HepG2 (cell line): ENCODE measurements at regions not wholly inside any gene's neighbourhood (a gene's known extent, or its start where the extent isn't known, plus 50 kb on each side); places are given as distances from the start of the nearest gene placed in this dataset.

Experiments
- ATAC-seq: fragments of 200-7000 bp; cut with Tn5 transposase; 3 replicates; pipeline ENCODE4 v1.9.1; 2020; ENCODE audit warnings: mild to moderate bottlenecking, moderate library complexity
- BruUV-seq: library from RNA; stranded (reverse); fragments of 400-500 nt; replicated peaks from 2 replicates; lab custom pipeline; 2021; lab: Mats Ljungman, UMichigan
- CTCF ChIA-PET: fragments of 300-600 bp; formaldehyde crosslinking; extraction: SDS; loops from one replicate; lab custom pipeline; 2021; ENCODE audit warnings: low total read pairs, inconsistent platforms, low intra/inter-chr PET ratio; lab: Yijun Ruan, JAX
- POLR2A ChIA-PET: fragments of 350-600 bp; sonication (Branson Sonifier 250); formaldehyde crosslinking; loops from one replicate; lab custom pipeline; 2020; ENCODE audit warnings: antibody characterized with exemption, inconsistent platforms; lab: Yijun Ruan, JAX
- DNase-seq: peaks from one replicate; pipeline ENCODE4 v3.0.0-alpha.2; 2015; ENCODE audit warnings: low spot score
- FAIRE-seq: peaks from 3 replicates; lab custom pipeline; 2011; peaks lifted over from hg19 to GRCh38; lab: Jason Lieb, UNC
- H2AFZ ChIP-seq: one replicate; pipeline ENCODE4 v1.6.1; 2011; ENCODE audit warnings: low read length, inconsistent platforms
- H3K27ac ChIP-seq: fragments of 300-600 bp; 3 replicates; pipeline ENCODE4 v1.8.0; 2011; ENCODE audit warnings: mixed run types, mild to moderate bottlenecking, mixed read lengths, low read length, inconsistent platforms; ENCODE audit not compliant: insufficient read depth; ENCODE audit errors: extremely low read length
- H3K27me3 ChIP-seq, 2 experiments: fragments of 200-600 bp in 1 of 2; 2 replicates in 1 of 2; 3 replicates in 1 of 2; pipeline versions ENCODE4 v1.6.0 to v1.8.0; 2011; ENCODE audit warnings: low read length in 2 of 2, mild to moderate bottlenecking in 2 of 2, moderate library complexity in 2 of 2, inconsistent platforms in 1 of 2; ENCODE audit not compliant: insufficient read depth in 2 of 2, control insufficient read depth in 1 of 2
- H3K36me3 ChIP-seq, 2 experiments: fragments of 200-600 bp in 1 of 2; replicated peaks in 1 of 2; 2 replicates in 1 of 2; 3 replicates in 1 of 2; pipeline versions ENCODE4 v1.5.1 to v1.8.0; 2011; ENCODE audit warnings: low read length in 2 of 2, inconsistent platforms in 1 of 2; ENCODE audit not compliant: insufficient read depth in 2 of 2, control insufficient read depth in 1 of 2
- H3K4me1 ChIP-seq: 2 replicates; pipeline ENCODE4 v1.5.1; 2012; ENCODE audit warnings: low read length, inconsistent platforms; ENCODE audit not compliant: insufficient read depth
- H3K4me2 ChIP-seq: 2 replicates; pipeline ENCODE4 v1.6.0; 2011; ENCODE audit warnings: low read depth, low read length, inconsistent platforms
- H3K4me3 ChIP-seq, 3 experiments: fragments of 200-600 bp in 1 of 3; sonication (generic), shearing (Covaris generic) in 1 of 3; replicated peaks in 1 of 3; 2 replicates each; pipeline ENCODE4 v1.5.1; 2011 to 2016; ENCODE audit warnings: low read length in 3 of 3, inconsistent platforms in 2 of 3, low read depth in 2 of 3, mild to moderate bottlenecking in 2 of 3, control low read depth in 1 of 3, mixed read lengths in 1 of 3; ENCODE audit not compliant: insufficient read depth in 1 of 3
- H3K79me2 ChIP-seq: one replicate; pipeline ENCODE4 v1.6.1; 2011; ENCODE audit warnings: low read length, inconsistent platforms; ENCODE audit not compliant: insufficient read depth
- H3K9ac ChIP-seq: 2 replicates; pipeline ENCODE4 v1.6.0; 2011; ENCODE audit warnings: mild to moderate bottlenecking, low read depth, low read length, inconsistent platforms; ENCODE audit not compliant: insufficient read depth
- H3K9me3 ChIP-seq: 2 replicates; pipeline ENCODE4 v1.5.1; 2012; ENCODE audit warnings: mild to moderate bottlenecking, low read length
- H4K20me1 ChIP-seq: 2 replicates; pipeline ENCODE4 v1.6.0; 2011; ENCODE audit warnings: inconsistent platforms, mild to moderate bottlenecking, low read length, moderate library complexity; ENCODE audit not compliant: insufficient read depth
- CREB1 ChIP-seq, 2 experiments: fragments of 450-650 bp in 1 of 2; IDR thresholded peaks; 2 replicates each; pipeline ENCODE4 v1.6.1; 2016 to 2017; ENCODE audit warnings: control low read depth in 1 of 2, mild to moderate bottlenecking in 1 of 2, missing compliant biosample characterization in 1 of 2, missing genetic modification characterization in 1 of 2
- DDIT3 ChIP-seq: sonication (generic); formaldehyde crosslinking; IDR thresholded peaks from 2 replicates; pipeline ENCODE4 v1.4.0; 2020; ENCODE audit warnings: mild to moderate bottlenecking, missing genetic modification reagents
- EED ChIP-seq: sonication (generic); formaldehyde crosslinking; IDR thresholded peaks from 2 replicates; pipeline ENCODE4 v1.5.0; 2020; ENCODE audit warnings: mild to moderate bottlenecking, missing genetic modification reagents
- EP300 ChIP-seq, 3 experiments: sonication (generic) in 1 of 3; formaldehyde crosslinking in 1 of 3; IDR thresholded peaks; 2 replicates each; pipeline versions ENCODE4 v1.5.1 to v1.6.1; 2011 to 2020; ENCODE audit warnings: low read depth in 2 of 3, low read length in 2 of 3, borderline replicate concordance in 1 of 3, improper control_type of control experiment in 1 of 3, mild to moderate bottlenecking in 1 of 3, missing genetic modification reagents in 1 of 3, moderate library complexity in 1 of 3
- MAFF ChIP-seq: IDR thresholded peaks from 2 replicates; pipeline ENCODE4 v1.6.1; 2011; ENCODE audit warnings: low read depth, low read length, improper control_type of control experiment
- MAFK ChIP-seq, 2 experiments: IDR thresholded peaks in 1 of 2; conservative IDR thresholded peaks in 1 of 2; 2 replicates each; pipeline ENCODE4 v1.6.1; 2011; ENCODE audit warnings: improper control_type of control experiment in 2 of 2, low read length in 2 of 2
- SALL2 ChIP-seq: sonication (generic); formaldehyde crosslinking; IDR thresholded peaks from 2 replicates; pipeline ENCODE4 v1.8.1; 2023; ENCODE audit warnings: mild to moderate bottlenecking, missing genetic modification reagents, inconsistent platforms
- YEATS2 ChIP-seq: sonication (generic); formaldehyde crosslinking; IDR thresholded peaks from 2 replicates; pipeline ENCODE4 v1.4.0; 2020; ENCODE audit warnings: missing genetic modification reagents, borderline replicate concordance
- ZNF251 ChIP-seq: sonication (generic); formaldehyde crosslinking; IDR thresholded peaks from 2 replicates; pipeline ENCODE4 v1.9.0; 2021; ENCODE audit warnings: mild to moderate bottlenecking, missing genetic modification reagents
- ZNF607 ChIP-seq: sonication (generic); formaldehyde crosslinking; IDR thresholded peaks from 2 replicates; pipeline ENCODE4 v1.5.1; 2020; ENCODE audit warnings: missing genetic modification reagents, mild to moderate bottlenecking, borderline replicate concordance
- ZNF660 ChIP-seq: sonication (generic); formaldehyde crosslinking; IDR thresholded peaks from 2 replicates; pipeline ENCODE4 v1.5.1; 2020; ENCODE audit warnings: mild to moderate bottlenecking, low read depth, missing genetic modification reagents, borderline replicate concordance
- ZNF777 ChIP-seq: sonication (generic); formaldehyde crosslinking; IDR thresholded peaks from 2 replicates; pipeline ENCODE4 v1.4.0; 2020; ENCODE audit warnings: missing genetic modification reagents
- ZSCAN30 ChIP-seq: sonication (generic); formaldehyde crosslinking; IDR thresholded peaks from 2 replicates; pipeline ENCODE4 v1.5.0; 2020; ENCODE audit warnings: mild to moderate bottlenecking, missing genetic modification reagents
- WGBS: methylation state at CpG from one replicate; pipeline ENCODE4 v1.1.6; 2017; ENCODE audit warnings: low lambda C conversion rate; 5-methylcytosine and 5-hydroxymethylcytosine counted together
- in situ Hi-C: cut with HindIII; loops from 2 replicates; pipeline ENCODE4 v1.10.0; 2017; ENCODE audit warnings: low pct_unique_long_range_greater_than_20kb; ENCODE audit not compliant: extremely low pct_ligation_motif_present
- intact Hi-C: fragments of 100-400 bp; cut with micrococcal nuclease; formaldehyde crosslinking; loops from one replicate; pipeline ENCODE4 v1.10.0; 2022; ENCODE audit not compliant: unreplicated experiment

- no peak for DNase-seq
- Histone ChIP-seq H3K9ac (no peak overlapping the region), H3K4me1 (no peaks in the 10 kb centered on the region), H4K20me1 (no peaks in the 10 kb centered on the region), H3K4me3 (no peak overlapping the region), H3K79me2 (no peaks in the 10 kb centered on the region), H3K27me3 (no peaks in the 10 kb centered on the region), H3K4me2 (no peak overlapping the region), H3K36me3 (no peaks in the 10 kb centered on the region), H3K27ac (no peak overlapping the region), H2AFZ (no peak overlapping the region), H3K9me3 (no peaks in the 10 kb centered on the region)
- intact Hi-C loops (no loop called here), in situ Hi-C loops (no loop called here)
- no peak for FAIRE-seq
- ChIA-PET POLR2A (no interaction called here), CTCF (no interaction called here)
- no TSS peak for BruUV-seq
- WGBS = 20% methylated on average over 3 of the region's 3 CpGs
- TF ChIP-seq ZSCAN30 (CRISPR knock-in tag) (no peak), ZNF607 (CRISPR knock-in tag) (no peak), YEATS2 (CRISPR knock-in tag) (no peak), ZNF777 (no peak), ZNF251 (no peak), ZNF660 (CRISPR knock-in tag) (no peak), SALL2 (CRISPR knock-in tag) (no peak), EED (CRISPR knock-in tag) (no peak), DDIT3 (CRISPR knock-in tag) (no peak), CREB1 (IDR thresholded peaks at IDR 0.05) (no peak), CREB1 (CRISPR knock-in tag; IDR thresholded peaks at IDR 0.05) (no peak)
- no peak for ATAC-seq
Observed at GRCh38 chr2:146040051-146040450, 1520.1 kb upstream of the ZEB2 start.

GRCh38 chr2:146038014-146038413 is 1518.1 kb upstream of the ZEB2 start:
- no peak overlapping the region for H2AFZ ChIP-seq
- no TSS peak for BruUV-seq
- ATAC-seq (no peak), FAIRE-seq (no peak), DNase-seq (no peak)
- POLR2A ChIA-PET = no interaction called here
- in situ Hi-C loops (no loop called here), intact Hi-C loops (no loop called here)
- no peaks in the 10 kb centered on the region for H3K4me1 ChIP-seq
- no peak overlapping the region for H3K9ac ChIP-seq
- 2% methylated on average over 1 of the region's 1 CpG for WGBS
- TF ChIP-seq EP300 (IDR thresholded peaks at IDR 0.05; ENCODE audit: low read depth in 2 of 2, low read length in 2 of 2) (no peak), EP300 (CRISPR knock-in tag; IDR thresholded peaks at IDR 0.05; ENCODE audit: borderline replicate concordance) (no peak), MAFF (peak; percentile 58; the same call in 1 of the 2 replicates), MAFK (conservative IDR thresholded peaks at IDR 0.05 in 1 of 2, IDR thresholded peaks at IDR 0.05 in 1 of 2; ENCODE audit: low read length in 2 of 2) (peak; percentile 54 to 75; a peak in 3 of 4 replicates)
- no peaks in the 10 kb centered on the region for H3K36me3 ChIP-seq
- H3K27me3 ChIP-seq = no peaks in the 10 kb centered on the region
- H3K4me2 ChIP-seq = no peak overlapping the region
- CTCF ChIA-PET = no interaction called here
- H3K4me3 ChIP-seq = no peak overlapping the region
- no peaks in the 10 kb centered on the region for H3K79me2 ChIP-seq
- no peaks in the 10 kb centered on the region for H3K9me3 ChIP-seq
- no peak overlapping the region for H3K27ac ChIP-seq
- H4K20me1 ChIP-seq = no peaks in the 10 kb centered on the region
